Trophoblast cell (in vitro differentiated cells and primary cell): ENCODE measurements at regions not wholly inside any gene's neighbourhood (a gene's known extent, or its start where the extent isn't known, plus 50 kb on each side); places are given as distances from the start of the nearest gene placed in this dataset.

ENCODE experiments used
- DNase-seq, 2 donors: peaks; one replicate each; pipeline ENCODE4 v3.0.0-alpha.2; 2016
- H2AFZ ChIP-seq: 2 replicates; pipeline ENCODE4 v1.6.1; 2013; ENCODE audit warnings: low read length, moderate library complexity, mild to moderate bottlenecking; ENCODE audit not compliant: insufficient read depth, poor library complexity
- H2AK5ac ChIP-seq: 2 replicates; pipeline ENCODE4 v1.6.1; 2013; ENCODE audit warnings: mild to moderate bottlenecking, low read length
- H2BK120ac ChIP-seq: 2 replicates; pipeline ENCODE4 v1.6.1; 2013; ENCODE audit warnings: low read length, mild to moderate bottlenecking, moderate library complexity; ENCODE audit not compliant: insufficient read depth, poor library complexity
- H2BK12ac ChIP-seq: 2 replicates; pipeline ENCODE4 v1.6.1; 2013; ENCODE audit warnings: mild to moderate bottlenecking, low read length, moderate library complexity
- H2BK5ac ChIP-seq: 2 replicates; pipeline ENCODE4 v1.6.1; 2013; ENCODE audit warnings: low read length, low read depth, moderate library complexity, mild to moderate bottlenecking; ENCODE audit not compliant: poor library complexity
- H3K14ac ChIP-seq: 2 replicates; pipeline ENCODE4 v1.6.1; 2013; ENCODE audit warnings: mild to moderate bottlenecking, low read length
- H3K18ac ChIP-seq: 2 replicates; pipeline ENCODE4 v1.6.1; 2013; ENCODE audit warnings: mild to moderate bottlenecking, low read length
- H3K23ac ChIP-seq: 2 replicates; pipeline ENCODE4 v1.6.1; 2013; ENCODE audit warnings: low read length
- H3K27ac ChIP-seq: 2 replicates; pipeline ENCODE4 v1.5.1; 2013; ENCODE audit warnings: low read depth, mild to moderate bottlenecking, inconsistent platforms, low read length, moderate library complexity
- H3K27me3 ChIP-seq: 2 replicates; pipeline ENCODE4 v1.6.1; 2013; ENCODE audit warnings: inconsistent platforms, mild to moderate bottlenecking, low read length, moderate library complexity; ENCODE audit not compliant: insufficient read depth
- H3K36me3 ChIP-seq, 2 experiments: 1 replicate in 1 of 2; 2 replicates in 1 of 2; pipeline ENCODE4 v1.6.1; 2013; ENCODE audit warnings: low read length in 2 of 2, mild to moderate bottlenecking in 2 of 2, moderate library complexity in 1 of 2; ENCODE audit not compliant: insufficient read depth in 2 of 2, control insufficient read depth in 1 of 2
- H3K4ac ChIP-seq: 2 replicates; pipeline ENCODE4 v1.6.1; 2013; ENCODE audit warnings: low read depth, mild to moderate bottlenecking, low read length, moderate library complexity
- H3K4me1 ChIP-seq, 2 experiments: 1 replicate in 1 of 2; 2 replicates in 1 of 2; pipeline ENCODE4 v1.6.1; 2013; ENCODE audit warnings: low read length in 2 of 2, mild to moderate bottlenecking in 2 of 2, moderate library complexity in 1 of 2; ENCODE audit not compliant: insufficient read depth in 2 of 2, control insufficient read depth in 1 of 2
- H3K4me2 ChIP-seq: 2 replicates; pipeline ENCODE4 v1.6.1; 2013; ENCODE audit warnings: inconsistent platforms, mild to moderate bottlenecking, low read length, moderate library complexity
- H3K4me3 ChIP-seq: 2 replicates; pipeline ENCODE4 v1.5.1; 2013; ENCODE audit warnings: mild to moderate bottlenecking, low read depth, low read length, inconsistent platforms
- H3K79me1 ChIP-seq: one replicate; pipeline ENCODE4 v1.6.1; 2013; ENCODE audit warnings: low read length
- H3K79me2 ChIP-seq: 2 replicates; pipeline ENCODE4 v1.6.1; 2013; ENCODE audit warnings: low read length, mild to moderate bottlenecking; ENCODE audit not compliant: control insufficient read depth, insufficient read depth, poor library complexity
- H3K9ac ChIP-seq: 2 replicates; pipeline ENCODE4 v1.6.1; 2013; ENCODE audit warnings: mild to moderate bottlenecking, low read length
- H3K9me3 ChIP-seq: 2 replicates; pipeline ENCODE4 v1.6.1; 2013; ENCODE audit warnings: low read depth, mild to moderate bottlenecking, control low read depth, inconsistent platforms, low read length; ENCODE audit not compliant: insufficient read depth
- H4K12ac ChIP-seq: 2 replicates; pipeline ENCODE4 v1.6.1; 2013; ENCODE audit warnings: low read depth, mild to moderate bottlenecking, low read length, moderate library complexity
- H4K8ac ChIP-seq: 2 replicates; pipeline ENCODE4 v1.6.1; 2013; ENCODE audit warnings: low read depth, mild to moderate bottlenecking, low read length, moderate library complexity
- H4K91ac ChIP-seq: one replicate; pipeline ENCODE4 v1.6.1; 2013; ENCODE audit warnings: low read depth, mild to moderate bottlenecking, low read length, moderate library complexity
- WGBS: extraction: QIAGEN DNeasy Blood & Tissue Kit; methylation state at CpG from one replicate; pipeline ENCODE4 v1.1.7; 2013; ENCODE audit warnings: missing lambda C conversion rate; ENCODE audit not compliant: insufficient read length, insufficient coverage; ENCODE audit errors: extremely low coverage; 5-methylcytosine and 5-hydroxymethylcytosine counted together

DNA sequence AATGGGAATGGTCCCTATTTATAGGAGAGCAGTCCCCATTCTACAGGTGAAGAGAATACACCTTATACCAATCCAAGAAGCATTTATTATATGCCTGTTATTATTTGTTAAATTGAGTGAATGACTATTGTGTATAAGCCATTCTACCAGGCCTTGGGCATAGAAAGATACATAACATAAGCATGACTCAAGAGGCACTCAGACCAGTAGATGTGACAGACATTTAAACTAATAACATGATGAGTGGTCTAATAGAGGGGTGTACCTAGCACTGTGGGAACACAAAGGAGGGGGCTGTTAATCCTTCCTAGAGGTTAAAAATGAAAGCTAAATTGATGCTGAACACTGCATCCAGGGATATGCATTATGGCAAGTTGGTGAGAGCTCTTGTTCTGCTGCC, 145.0 kb upstream of the TNC start:
- Histone ChIP-seq H3K18ac (no peak overlapping the region), H2AK5ac (no peak overlapping the region), H3K79me2 (no peaks in the 10 kb centered on the region), H3K27ac (no peak overlapping the region), H3K4ac (no peak overlapping the region), H3K4me1 (peaks cover 3 to 4% of the 10 kb centered on the region in 2 experiments), H2AFZ (no peak overlapping the region), H3K9ac (no peak overlapping the region), H4K12ac (no peak overlapping the region), H2BK120ac (no peak overlapping the region), H3K79me1 (no peaks in the 10 kb centered on the region), H3K23ac (no peak overlapping the region), H2BK5ac (no peak overlapping the region), H3K4me3 (no peak overlapping the region), H2BK12ac (no peak overlapping the region), H3K14ac (no peak overlapping the region), H4K91ac (no peak overlapping the region), H4K8ac (no peak overlapping the region), H3K27me3 (no peaks in the 10 kb centered on the region), H3K36me3 (no peaks in the 10 kb centered on the region), H3K9me3 (no peaks in the 10 kb centered on the region), H3K4me2 (no peak overlapping the region)
- DNase-seq, result no peak

DNA sequence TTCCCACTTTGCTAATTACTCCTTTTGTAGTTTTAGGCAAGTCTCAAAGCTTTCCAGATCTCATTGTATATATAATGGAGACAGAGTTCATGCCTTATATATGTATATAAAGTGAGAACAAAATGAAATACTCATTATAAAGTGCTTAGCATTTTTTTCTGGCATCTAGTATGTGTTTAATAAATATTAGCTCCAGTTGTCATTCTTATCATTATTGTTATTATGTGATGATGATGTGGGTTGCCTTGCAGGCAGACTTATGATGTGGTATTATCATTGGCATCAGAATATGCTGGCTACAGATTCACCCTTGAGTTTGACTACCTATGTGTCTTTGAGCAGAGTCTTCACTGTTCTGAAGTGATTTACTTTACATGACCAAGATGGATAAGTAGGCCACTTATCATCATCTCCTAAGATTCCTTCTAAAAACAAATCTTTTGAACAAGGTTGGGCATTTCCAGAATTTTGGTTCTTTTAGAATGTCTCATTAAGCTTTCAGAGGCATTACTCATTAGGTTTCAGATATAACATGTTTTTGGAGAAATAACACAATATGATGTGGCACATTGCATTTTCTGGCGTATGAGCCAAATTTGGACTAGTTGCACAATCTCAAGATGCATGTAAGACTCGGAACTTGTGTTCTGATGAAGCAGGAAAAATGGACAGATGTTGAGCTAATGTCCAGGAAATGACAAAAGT, 145.6 kb upstream of the TNC start:
- Histone ChIP-seq H4K12ac (no peak overlapping the region), H2BK5ac (no peak overlapping the region), H3K4me3 (no peak overlapping the region), H3K9ac (no peak overlapping the region), H3K27me3 (no peaks in the 10 kb centered on the region), H3K4ac (no peak overlapping the region), H3K9me3 (no peaks in the 10 kb centered on the region), H3K36me3 (no peaks in the 10 kb centered on the region), H4K8ac (no peak overlapping the region), H3K14ac (no peak overlapping the region), H3K79me1 (no peaks in the 10 kb centered on the region), H2BK120ac (no peak overlapping the region), H2AK5ac (no peak overlapping the region), H3K27ac (no peak overlapping the region), H3K4me1 (peaks cover 3 to 4% of the 10 kb centered on the region in 2 experiments), H2BK12ac (no peak overlapping the region), H3K79me2 (no peaks in the 10 kb centered on the region), H3K23ac (no peak overlapping the region), H4K91ac (no peak overlapping the region), H3K4me2 (no peak overlapping the region), H2AFZ (no peak overlapping the region), H3K18ac (no peak overlapping the region)
- no peak for DNase-seq
- no CpG with 5 or more reads among the region's 2 CpGs for WGBS

DNA sequence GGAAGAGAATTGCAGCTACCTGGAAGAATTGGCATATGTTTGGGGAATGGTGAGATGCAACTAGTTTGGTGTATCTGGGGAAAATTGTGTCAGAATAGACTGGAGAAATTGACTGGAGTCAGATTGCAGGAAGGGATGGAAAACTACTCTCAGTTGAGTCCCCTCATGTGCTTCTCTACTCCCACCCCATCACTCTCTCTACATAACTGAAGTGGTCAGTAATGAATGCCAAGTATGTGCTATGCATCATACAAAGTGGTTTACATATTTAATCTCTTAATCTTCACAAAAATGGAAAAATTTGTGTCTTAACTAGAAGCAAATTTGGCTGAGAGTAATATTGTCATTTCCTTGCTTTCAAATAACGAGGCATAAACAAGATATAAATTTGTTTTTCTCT, 146.4 kb upstream of the TNC start:
- no peak overlapping the region for H4K91ac ChIP-seq
- no peak overlapping the region for H2BK120ac ChIP-seq
- H2AK5ac ChIP-seq, result no peak overlapping the region
- no peak overlapping the region for H2BK12ac ChIP-seq
- no peak overlapping the region for H3K23ac ChIP-seq
- H3K4me1 ChIP-seq, result peaks cover 3 to 4% of the 10 kb centered on the region in 2 experiments
- no CpG with 5 or more reads among the region's 1 CpG for WGBS
- DNase-seq, result no peak
- H3K27me3 ChIP-seq, result no peaks in the 10 kb centered on the region
- no peaks in the 10 kb centered on the region for H3K9me3 ChIP-seq
- no peak overlapping the region for H3K4me3 ChIP-seq
- H3K18ac ChIP-seq, result no peak overlapping the region
- H4K8ac ChIP-seq, result no peak overlapping the region
- no peak overlapping the region for H3K9ac ChIP-seq
- H2AFZ ChIP-seq, result no peak overlapping the region
- no peaks in the 10 kb centered on the region for H3K36me3 ChIP-seq
- no peak overlapping the region for H3K4me2 ChIP-seq
- no peaks in the 10 kb centered on the region for H3K79me1 ChIP-seq
- no peak overlapping the region for H3K14ac ChIP-seq
- no peak overlapping the region for H4K12ac ChIP-seq
- no peak overlapping the region for H3K4ac ChIP-seq
- H2BK5ac ChIP-seq, result no peak overlapping the region
- no peak overlapping the region for H3K27ac ChIP-seq
- H3K79me2 ChIP-seq, result no peaks in the 10 kb centered on the region

DNA sequence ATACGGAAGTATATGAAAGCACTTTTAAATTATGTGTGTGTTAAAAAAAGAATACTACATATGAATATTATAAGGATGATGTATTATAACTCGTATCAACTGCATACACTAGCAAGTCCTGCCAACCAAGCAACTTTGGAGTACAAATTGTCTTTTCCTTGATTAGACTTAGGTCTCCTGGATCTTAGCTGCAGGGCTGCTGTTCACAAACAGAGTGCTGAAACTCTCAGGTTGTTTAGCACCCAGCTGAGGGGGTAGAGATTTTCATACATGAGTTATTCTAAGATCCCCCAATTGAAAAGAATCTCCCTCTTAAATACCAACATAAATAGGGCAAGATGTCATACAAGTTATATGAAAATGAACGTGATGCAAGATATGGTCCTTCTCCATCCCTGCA, 149.8 kb upstream of the TNC start:
- no peak overlapping the region for H2BK120ac ChIP-seq
- H3K79me2 ChIP-seq, result no peaks in the 10 kb centered on the region
- WGBS, result no CpG with 5 or more reads among the region's 3 CpGs
- no peaks in the 10 kb centered on the region for H3K4me1 ChIP-seq
- no peak for DNase-seq
- no peaks in the 10 kb centered on the region for H3K9me3 ChIP-seq
- no peak overlapping the region for H3K18ac ChIP-seq
- no peak overlapping the region for H3K4ac ChIP-seq
- H2BK5ac ChIP-seq, result no peak overlapping the region
- H3K23ac ChIP-seq, result no peak overlapping the region
- H3K14ac ChIP-seq, result no peak overlapping the region
- H3K9ac ChIP-seq, result no peak overlapping the region
- no peak overlapping the region for H4K8ac ChIP-seq
- no peak overlapping the region for H3K4me3 ChIP-seq
- no peak overlapping the region for H3K27ac ChIP-seq
- H4K12ac ChIP-seq, result no peak overlapping the region
- no peak overlapping the region for H2AFZ ChIP-seq
- no peak overlapping the region for H3K4me2 ChIP-seq
- no peak overlapping the region for H2AK5ac ChIP-seq
- H3K36me3 ChIP-seq, result no peaks in the 10 kb centered on the region
- no peak overlapping the region for H4K91ac ChIP-seq
- H3K79me1 ChIP-seq, result no peaks in the 10 kb centered on the region
- no peaks in the 10 kb centered on the region for H3K27me3 ChIP-seq
- no peak overlapping the region for H2BK12ac ChIP-seq
